HFFc6 (cell line): ENCODE measurements at regions not wholly inside any gene's neighbourhood (a gene's known extent, or its start where the extent isn't known, plus 50 kb on each side); places are given as distances from the start of the nearest gene placed in this dataset.

Experiments used
- DNase-seq: peaks from one replicate; pipeline ENCODE4 v3.0.0-alpha.2; 2018
- H3K27ac Mint-ChIP-seq: 2 replicates; pipeline ENCODE4 v1.8.0; 2020; ENCODE audit warnings: mild to moderate bottlenecking, mixed read lengths
- H3K27me3 Mint-ChIP-seq: 2 replicates; pipeline ENCODE4 v1.8.0; 2021; ENCODE audit warnings: mild to moderate bottlenecking, moderate library complexity, mixed read lengths; ENCODE audit not compliant: insufficient read depth
- H3K36me3 Mint-ChIP-seq: 2 replicates; pipeline ENCODE4 v1.8.0; 2021; ENCODE audit warnings: low read depth, mixed read lengths
- H3K4me1 Mint-ChIP-seq: 2 replicates; pipeline ENCODE4 v1.8.0; 2020; ENCODE audit warnings: low read depth, mixed read lengths
- H3K4me3 Mint-ChIP-seq: 2 replicates; pipeline ENCODE4 v1.8.0; 2020; ENCODE audit warnings: mild to moderate bottlenecking, moderate library complexity, mixed read lengths
- H3K9me3 Mint-ChIP-seq: 2 replicates; pipeline ENCODE4 v1.8.0; 2020; ENCODE audit warnings: mild to moderate bottlenecking, mixed read lengths
- CTCF ChIP-seq: fragments of 200-600 bp; sonication (generic); IDR thresholded peaks from 2 replicates; pipeline ENCODE4 v1.5.0; 2021; ENCODE audit warnings: antibody characterized with exemption, mild to moderate bottlenecking

- Mint-ChIP-seq H3K4me1 (no peaks in the 10 kb centered on the region), H3K27me3 (no peaks in the 10 kb centered on the region), H3K9me3 (peaks cover 48% of the 10 kb centered on the region), H3K27ac (no peak overlapping the region), H3K36me3 (no peaks in the 10 kb centered on the region), H3K4me3 (no peak overlapping the region)
- no peak for TF ChIP-seq CTCF
- DNase-seq, result no peak
Measured at GRCh38 chr10:20631229-20631628, 265.9 kb downstream of the NEBL start.

DNA sequence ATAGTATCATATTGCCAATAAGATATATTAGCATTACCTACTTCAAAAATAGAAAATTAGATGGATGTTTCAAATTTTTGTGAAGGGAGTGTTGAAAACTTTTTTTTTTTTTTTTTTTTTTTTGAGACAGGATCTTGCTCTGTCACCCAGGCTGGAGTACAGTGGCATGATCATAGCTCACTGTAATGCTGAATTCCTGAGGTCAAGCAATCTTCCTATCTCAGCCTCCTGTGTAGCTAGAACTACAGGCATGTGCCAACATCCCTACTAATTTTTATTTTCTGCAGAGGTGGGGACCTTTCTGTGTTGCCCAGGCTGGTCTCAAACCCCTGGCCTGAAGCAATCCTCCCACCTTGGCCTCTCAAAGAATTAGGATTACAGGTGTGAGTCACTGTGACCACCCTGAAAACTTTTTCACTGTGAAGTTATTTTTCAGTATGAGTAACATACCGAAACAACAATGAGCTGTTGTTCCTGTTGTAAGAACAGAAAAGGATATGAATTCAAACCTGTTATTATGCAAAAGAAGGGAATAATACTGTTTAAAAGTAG lies 266.9 kb downstream of the NEBL start:
- Mint-ChIP-seq H3K4me1 (no peaks in the 10 kb centered on the region), H3K9me3 (peaks cover 41% of the 10 kb centered on the region), H3K27me3 (no peaks in the 10 kb centered on the region), H3K4me3 (no peak overlapping the region), H3K36me3 (no peaks in the 10 kb centered on the region), H3K27ac (no peak overlapping the region)
- no peak for TF ChIP-seq CTCF
- DNase-seq, result no peak

DNA sequence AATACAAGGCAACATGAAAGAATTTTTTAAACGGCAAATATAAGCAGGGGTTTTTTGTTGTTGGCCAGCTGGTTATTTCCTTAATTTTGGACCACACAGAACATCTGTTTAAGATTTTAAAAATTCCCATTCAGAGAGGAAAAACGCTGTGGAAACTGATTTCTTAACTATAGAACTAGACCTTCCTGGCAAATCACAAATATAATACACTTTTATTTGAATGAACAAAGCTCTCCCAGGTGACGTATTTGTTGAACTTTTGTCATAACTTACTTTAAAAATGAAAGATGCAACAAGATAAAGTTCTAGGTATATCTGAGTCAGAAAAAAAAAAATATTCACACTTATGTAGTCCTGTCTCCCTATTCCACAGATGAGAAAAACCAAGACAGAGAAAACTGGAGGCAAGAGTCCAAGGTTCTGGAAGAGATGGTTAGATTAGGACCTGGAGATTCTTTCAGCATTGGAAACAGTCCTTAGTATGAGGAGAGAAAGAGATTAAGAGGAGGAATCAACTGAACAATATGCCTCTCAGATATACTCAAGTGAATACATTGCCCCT lies 269.1 kb downstream of the NEBL start:
- no peak for TF ChIP-seq CTCF
- DNase-seq, result no peak
- H3K27me3 Mint-ChIP-seq, result no peaks in the 10 kb centered on the region
- H3K4me1 Mint-ChIP-seq, result no peaks in the 10 kb centered on the region
- H3K36me3 Mint-ChIP-seq, result no peaks in the 10 kb centered on the region
- H3K27ac Mint-ChIP-seq, result no peak overlapping the region
- no peak overlapping the region for H3K4me3 Mint-ChIP-seq
- H3K9me3 Mint-ChIP-seq, result peaks cover 38% of the 10 kb centered on the region

DNA sequence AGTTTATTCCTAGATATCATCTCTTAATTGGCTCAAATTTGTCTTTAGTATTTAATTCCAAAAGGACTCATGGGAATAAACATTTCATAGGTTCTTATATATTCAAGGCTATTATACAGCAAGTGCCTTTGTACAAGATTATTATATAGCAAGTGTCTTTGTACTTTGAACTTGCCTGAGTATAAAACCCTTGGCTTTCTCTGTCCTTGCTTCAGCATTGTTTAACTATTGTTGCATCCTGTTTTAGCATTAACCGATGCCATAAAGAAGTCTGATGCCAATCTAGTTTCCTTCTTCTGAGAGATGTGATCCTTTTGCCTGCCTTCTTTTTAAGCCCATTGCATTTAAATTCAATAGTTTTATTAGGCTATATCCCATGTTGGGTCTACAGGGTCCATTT lies 270.0 kb downstream of the NEBL start:
- Mint-ChIP-seq H3K4me3 (no peak overlapping the region), H3K9me3 (peaks cover 33% of the 10 kb centered on the region), H3K4me1 (no peaks in the 10 kb centered on the region), H3K36me3 (no peaks in the 10 kb centered on the region), H3K27ac (no peak overlapping the region), H3K27me3 (no peaks in the 10 kb centered on the region)
- DNase-seq, result no peak
- no peak for TF ChIP-seq CTCF

DNA sequence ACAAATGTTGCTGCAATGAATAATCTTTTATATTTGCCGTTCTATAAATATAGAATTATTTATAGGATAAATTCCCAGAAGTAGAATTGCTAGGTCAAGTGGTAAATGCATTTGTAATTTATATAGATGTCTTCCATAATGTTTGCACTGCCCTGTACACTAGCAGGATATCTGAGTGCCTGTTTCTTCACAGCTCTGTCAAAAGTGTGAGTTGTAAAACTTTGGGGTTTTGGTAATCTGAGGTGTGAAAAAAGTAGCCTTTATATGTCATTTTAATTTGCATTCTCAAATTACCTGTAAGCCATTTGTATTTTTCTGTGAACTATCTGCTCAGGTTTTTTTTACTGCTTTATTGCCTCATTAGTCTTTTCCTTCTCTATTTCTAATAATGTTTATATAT lies 271.2 kb downstream of the NEBL start:
- DNase-seq, result no peak
- TF ChIP-seq CTCF, result no peak
- no peaks in the 10 kb centered on the region for H3K4me1 Mint-ChIP-seq
- H3K27ac Mint-ChIP-seq, result no peak overlapping the region
- no peak overlapping the region for H3K4me3 Mint-ChIP-seq
- no peaks in the 10 kb centered on the region for H3K36me3 Mint-ChIP-seq
- H3K9me3 Mint-ChIP-seq, result peaks cover 29% of the 10 kb centered on the region
- H3K27me3 Mint-ChIP-seq, result no peaks in the 10 kb centered on the region

GRCh38 chr10:20624642-20625041 lies 272.5 kb downstream of the NEBL start:
- Mint-ChIP-seq H3K27ac (no peak overlapping the region), H3K4me1 (no peaks in the 10 kb centered on the region), H3K4me3 (no peak overlapping the region), H3K36me3 (no peaks in the 10 kb centered on the region), H3K9me3 (peaks cover 29% of the 10 kb centered on the region), H3K27me3 (no peaks in the 10 kb centered on the region)
- DNase-seq, result no peak
- no peak for TF ChIP-seq CTCF
